ENCODE measurements at regions not wholly inside any gene's neighbourhood (a gene's known extent, or its start where the extent isn't known, plus 50 kb on each side); places are given as distances from the start of the nearest gene placed in this dataset.
"Not testable (repeated sequence)": the region's sequence is repeated elsewhere in the genome, so short reads cannot be mapped to it uniquely, and the experiment has no call there.

GRCh38 chr20:53887973-53888372, 182.4 kb downstream of the BCAS1 start:
- Histone ChIP-seq H3K4me1 (no peaks in the 10 kb centered on the region), H3K9me3 (peaks cover 0 to 7% (median 0%) of the 10 kb centered on the region in 4 donors), H3K36me3 (no peaks in the 10 kb centered on the region), H3K27ac (no peak overlapping the region), H3K4me3 (no peak overlapping the region), H3K27me3 (no peaks in the 10 kb centered on the region)
- TF ChIP-seq EP300 (IDR thresholded peaks at IDR 0.05) (no peak), CTCF (IDR thresholded peaks at IDR 0.05) (no peak), POLR2A (IDR thresholded peaks at IDR 0.05) (no peak)
- WGBS, 2 donors = 94% methylated on average over 10 of the region's 10 CpGs
- DNase-seq (ENCODE audit: low spot score in 2 of 2) = no peak

- Histone ChIP-seq H3K27me3 (no peaks in the 10 kb centered on the region), H3K4me3 (no peak overlapping the region), H3K27ac (no peak overlapping the region), H3K9me3 (no peaks in the 10 kb centered on the region), H3K4me1 (no peaks in the 10 kb centered on the region), H3K36me3 (no peaks in the 10 kb centered on the region)
- no peak for DNase-seq (ENCODE audit: low spot score in 2 of 2)
- 67 to 77% methylated on average over 10 of the region's 10 CpGs for WGBS, 2 donors
- TF ChIP-seq POLR2A (IDR thresholded peaks at IDR 0.05) (no peak), CTCF (IDR thresholded peaks at IDR 0.05) (no peak), EP300 (IDR thresholded peaks at IDR 0.05) (no peak)
Measured at GRCh38 chr20:53884859-53885541, 185.4 kb downstream of the BCAS1 start.

- no peaks in the 10 kb centered on the region for H3K36me3 ChIP-seq
- TF ChIP-seq POLR2A (IDR thresholded peaks at IDR 0.05) (no peak), CTCF (IDR thresholded peaks at IDR 0.05) (no peak), EP300 (IDR thresholded peaks at IDR 0.05) (no peak)
- H3K27ac ChIP-seq = no peak overlapping the region
- 83 to 88% methylated on average over 5 of the region's 5 CpGs for WGBS, 2 donors
- no peaks in the 10 kb centered on the region for H3K9me3 ChIP-seq
- H3K4me1 ChIP-seq = peaks cover 0 to 7% (median 0%) of the 10 kb centered on the region in 4 donors
- DNase-seq (ENCODE audit: low spot score in 2 of 2) = no peak
- no peak overlapping the region for H3K4me3 ChIP-seq
- H3K27me3 ChIP-seq = no peaks in the 10 kb centered on the region
Measured at GRCh38 chr20:53883098-53883911, 187.1 kb downstream of the BCAS1 start.

GRCh38 chr20:53882438-53882986, 187.9 kb downstream of the BCAS1 start:
- H3K36me3 ChIP-seq; H3K27ac ChIP-seq; H3K4me3 ChIP-seq; H3K9me3 ChIP-seq; H3K27me3 ChIP-seq; H3K4me1 ChIP-seq; DNase-seq (ENCODE audit: low spot score in 2 of 2): not testable (repeated sequence)
- WGBS, 2 donors = 91 to 96% methylated on average over 5 of the region's 5 CpGs

- Histone ChIP-seq H3K27me3 (no peaks in the 10 kb centered on the region), H3K4me1 (peaks cover 0 to 7% (median 0%) of the 10 kb centered on the region in 4 donors), H3K27ac (no peak overlapping the region), H3K9me3 (no peaks in the 10 kb centered on the region), H3K4me3 (no peak overlapping the region), H3K36me3 (no peaks in the 10 kb centered on the region)
- WGBS, 2 donors = 91 to 95% methylated on average over 3 of the region's 3 CpGs
- no peak for DNase-seq (ENCODE audit: low spot score in 2 of 2)
- TF ChIP-seq EP300 (IDR thresholded peaks at IDR 0.05) (no peak), POLR2A (IDR thresholded peaks at IDR 0.05) (no peak), CTCF (IDR thresholded peaks at IDR 0.05) (no peak)
Measured at GRCh38 chr20:53881362-53881761, 189.0 kb downstream of the BCAS1 start.
